ENCODE measurements at regions not wholly inside any gene's neighbourhood (a gene's known extent, or its start where the extent isn't known, plus 50 kb on each side); places are given as distances from the start of the nearest gene placed in this dataset.
A peak's percentile ranks its signal among the peaks of the same experiment; 100 is the strongest.

- no peak for DNase-seq
Measured at GRCh38 chr20:50363479-50363878, 146.7 kb upstream of the PTPN1 start.

GRCh38 chr20:50364542-50364941, 145.6 kb upstream of the PTPN1 start:
- DNase-seq: no peak

- DNase-seq: peak; percentile 96
Measured at GRCh38 chr20:50366270-50367103, 143.7 kb upstream of the PTPN1 start.

GRCh38 chr20:50367104-50367674, 143.0 kb upstream of the PTPN1 start:
- peak; percentile 4 for DNase-seq

- DNase-seq: no peak
Measured at GRCh38 chr20:50367739-50368375, 142.3 kb upstream of the PTPN1 start.

GRCh38 chr20:50368386-50368785, 141.8 kb upstream of the PTPN1 start:
- no peak for DNase-seq

GRCh38 chr20:50368813-50369224, 141.4 kb upstream of the PTPN1 start:
- DNase-seq: no peak

GRCh38 chr20:50369225-50370035, 140.8 kb upstream of the PTPN1 start:
- peak; percentile 51 for DNase-seq

GRCh38 chr20:50370036-50370566, 140.1 kb upstream of the PTPN1 start:
- no peak for DNase-seq

- DNase-seq: peak; percentile 40
Measured at GRCh38 chr20:50371878-50372769, 138.1 kb upstream of the PTPN1 start.

- peak; percentile 38 for DNase-seq
Measured at GRCh38 chr20:50372770-50373088, 137.5 kb upstream of the PTPN1 start.

- peak; percentile 43 for DNase-seq
Measured at GRCh38 chr20:50373674-50374286, 136.4 kb upstream of the PTPN1 start.

- DNase-seq: no peak
Measured at GRCh38 chr20:50374541-50375078, 135.6 kb upstream of the PTPN1 start.

GRCh38 chr20:50376179-50376887, 133.8 kb upstream of the PTPN1 start:
- no peak for DNase-seq

GRCh38 chr20:50376888-50377459, 133.2 kb upstream of the PTPN1 start:
- DNase-seq: peak; percentile 71

GRCh38 chr20:50378170-50379000, 131.8 kb upstream of the PTPN1 start:
- DNase-seq: no peak

GRCh38 chr20:50379049-50379990, 130.9 kb upstream of the PTPN1 start:
- peak; percentile 57 for DNase-seq
